HepG2 (cell line): ENCODE measurements at regions not wholly inside any gene's neighbourhood (a gene's known extent, or its start where the extent isn't known, plus 50 kb on each side); places are given as distances from the start of the nearest gene placed in this dataset.
A peak's percentile ranks its signal among the peaks of the same experiment; 100 is the strongest.

Experiments
- ATAC-seq: fragments of 200-7000 bp; cut with Tn5 transposase; 3 replicates; pipeline ENCODE4 v1.9.1; 2020; ENCODE audit warnings: mild to moderate bottlenecking, moderate library complexity
- BruUV-seq: library from RNA; stranded (reverse); fragments of 400-500 nt; replicated peaks from 2 replicates; lab custom pipeline; 2021; lab: Mats Ljungman, UMichigan
- CTCF ChIA-PET: fragments of 300-600 bp; formaldehyde crosslinking; extraction: SDS; loops from one replicate; lab custom pipeline; 2021; ENCODE audit warnings: low total read pairs, inconsistent platforms, low intra/inter-chr PET ratio; lab: Yijun Ruan, JAX
- POLR2A ChIA-PET: fragments of 350-600 bp; sonication (Branson Sonifier 250); formaldehyde crosslinking; loops from one replicate; lab custom pipeline; 2020; ENCODE audit warnings: antibody characterized with exemption, inconsistent platforms; lab: Yijun Ruan, JAX
- DNase-seq: peaks from one replicate; pipeline ENCODE4 v3.0.0-alpha.2; 2015; ENCODE audit warnings: low spot score
- FAIRE-seq: peaks from 3 replicates; lab custom pipeline; 2011; peaks lifted over from hg19 to GRCh38; lab: Jason Lieb, UNC
- H2AFZ ChIP-seq: one replicate; pipeline ENCODE4 v1.6.1; 2011; ENCODE audit warnings: low read length, inconsistent platforms
- H3K27ac ChIP-seq: fragments of 300-600 bp; 3 replicates; pipeline ENCODE4 v1.8.0; 2011; ENCODE audit warnings: mixed run types, mild to moderate bottlenecking, mixed read lengths, low read length, inconsistent platforms; ENCODE audit not compliant: insufficient read depth; ENCODE audit errors: extremely low read length
- H3K27me3 ChIP-seq, 2 experiments: fragments of 200-600 bp in 1 of 2; 2 replicates in 1 of 2; 3 replicates in 1 of 2; pipeline versions ENCODE4 v1.6.0 to v1.8.0; 2011; ENCODE audit warnings: low read length in 2 of 2, mild to moderate bottlenecking in 2 of 2, moderate library complexity in 2 of 2, inconsistent platforms in 1 of 2; ENCODE audit not compliant: insufficient read depth in 2 of 2, control insufficient read depth in 1 of 2
- H3K36me3 ChIP-seq, 2 experiments: fragments of 200-600 bp in 1 of 2; replicated peaks in 1 of 2; 2 replicates in 1 of 2; 3 replicates in 1 of 2; pipeline versions ENCODE4 v1.5.1 to v1.8.0; 2011; ENCODE audit warnings: low read length in 2 of 2, inconsistent platforms in 1 of 2; ENCODE audit not compliant: insufficient read depth in 2 of 2, control insufficient read depth in 1 of 2
- H3K4me1 ChIP-seq: 2 replicates; pipeline ENCODE4 v1.5.1; 2012; ENCODE audit warnings: low read length, inconsistent platforms; ENCODE audit not compliant: insufficient read depth
- H3K4me2 ChIP-seq: 2 replicates; pipeline ENCODE4 v1.6.0; 2011; ENCODE audit warnings: low read depth, low read length, inconsistent platforms
- H3K4me3 ChIP-seq, 3 experiments: fragments of 200-600 bp in 1 of 3; sonication (generic), shearing (Covaris generic) in 1 of 3; replicated peaks in 1 of 3; 2 replicates each; pipeline ENCODE4 v1.5.1; 2011 to 2016; ENCODE audit warnings: low read length in 3 of 3, inconsistent platforms in 2 of 3, low read depth in 2 of 3, mild to moderate bottlenecking in 2 of 3, control low read depth in 1 of 3, mixed read lengths in 1 of 3; ENCODE audit not compliant: insufficient read depth in 1 of 3
- H3K79me2 ChIP-seq: one replicate; pipeline ENCODE4 v1.6.1; 2011; ENCODE audit warnings: low read length, inconsistent platforms; ENCODE audit not compliant: insufficient read depth
- H3K9ac ChIP-seq: 2 replicates; pipeline ENCODE4 v1.6.0; 2011; ENCODE audit warnings: mild to moderate bottlenecking, low read depth, low read length, inconsistent platforms; ENCODE audit not compliant: insufficient read depth
- H3K9me3 ChIP-seq: 2 replicates; pipeline ENCODE4 v1.5.1; 2012; ENCODE audit warnings: mild to moderate bottlenecking, low read length
- H4K20me1 ChIP-seq: 2 replicates; pipeline ENCODE4 v1.6.0; 2011; ENCODE audit warnings: inconsistent platforms, mild to moderate bottlenecking, low read length, moderate library complexity; ENCODE audit not compliant: insufficient read depth
- ATF7 ChIP-seq, 2 experiments: fragments of 450-650 bp in 1 of 2; sonication (generic) in 1 of 2; formaldehyde crosslinking in 1 of 2; IDR thresholded peaks; 2 replicates each; pipeline versions ENCODE4 v1.4.0 to v1.6.1; 2016 to 2020; ENCODE audit warnings: antibody characterized with exemption in 1 of 2, mild to moderate bottlenecking in 1 of 2, missing genetic modification reagents in 1 of 2
- GATAD1 ChIP-seq: IDR thresholded peaks from 2 replicates; pipeline ENCODE4 v1.6.1; 2016; ENCODE audit warnings: missing genetic modification reagents, missing compliant biosample characterization
- PPARG ChIP-seq: conservative IDR thresholded peaks from 2 replicates; pipeline ENCODE4 v1.6.1; 2016; ENCODE audit warnings: missing biosample characterization, missing genetic modification reagents
- SSRP1 ChIP-seq: IDR thresholded peaks from 2 replicates; pipeline ENCODE4 v1.6.1; 2016; ENCODE audit warnings: control low read depth
- ZKSCAN5 ChIP-seq: sonication (generic); formaldehyde crosslinking; IDR thresholded peaks from 2 replicates; pipeline ENCODE4 v1.5.1; 2020; ENCODE audit warnings: mild to moderate bottlenecking, missing genetic modification reagents
- ZNF615 ChIP-seq: sonication (generic); formaldehyde crosslinking; IDR thresholded peaks from 2 replicates; pipeline ENCODE4 v1.5.0; 2020; ENCODE audit warnings: mild to moderate bottlenecking, missing genetic modification reagents, borderline replicate concordance
- ZNF737 ChIP-seq: sonication (generic); formaldehyde crosslinking; IDR thresholded peaks from 2 replicates; pipeline ENCODE4 v1.5.0; 2020; ENCODE audit warnings: missing genetic modification reagents, mild to moderate bottlenecking, borderline replicate concordance
- ZNF75D ChIP-seq: sonication (generic); formaldehyde crosslinking; IDR thresholded peaks from 2 replicates; pipeline ENCODE4 v1.8.1; 2023; ENCODE audit warnings: missing genetic modification reagents, mild to moderate bottlenecking, borderline replicate concordance
- ZNF768 ChIP-seq: sonication (generic); formaldehyde crosslinking; IDR thresholded peaks from 2 replicates; pipeline ENCODE4 v1.4.0; 2020; ENCODE audit warnings: missing genetic modification reagents
- WGBS: methylation state at CpG from one replicate; pipeline ENCODE4 v1.1.6; 2017; ENCODE audit warnings: low lambda C conversion rate; 5-methylcytosine and 5-hydroxymethylcytosine counted together
- in situ Hi-C: cut with HindIII; loops from 2 replicates; pipeline ENCODE4 v1.10.0; 2017; ENCODE audit warnings: low pct_unique_long_range_greater_than_20kb; ENCODE audit not compliant: extremely low pct_ligation_motif_present
- intact Hi-C: fragments of 100-400 bp; cut with micrococcal nuclease; formaldehyde crosslinking; loops from one replicate; pipeline ENCODE4 v1.10.0; 2022; ENCODE audit not compliant: unreplicated experiment
- TF ChIP-seq, protein P1 (sequence below): fragments of 450-650 bp; IDR thresholded peaks from 2 replicates; pipeline ENCODE4 v1.6.1; 2016

DNA sequence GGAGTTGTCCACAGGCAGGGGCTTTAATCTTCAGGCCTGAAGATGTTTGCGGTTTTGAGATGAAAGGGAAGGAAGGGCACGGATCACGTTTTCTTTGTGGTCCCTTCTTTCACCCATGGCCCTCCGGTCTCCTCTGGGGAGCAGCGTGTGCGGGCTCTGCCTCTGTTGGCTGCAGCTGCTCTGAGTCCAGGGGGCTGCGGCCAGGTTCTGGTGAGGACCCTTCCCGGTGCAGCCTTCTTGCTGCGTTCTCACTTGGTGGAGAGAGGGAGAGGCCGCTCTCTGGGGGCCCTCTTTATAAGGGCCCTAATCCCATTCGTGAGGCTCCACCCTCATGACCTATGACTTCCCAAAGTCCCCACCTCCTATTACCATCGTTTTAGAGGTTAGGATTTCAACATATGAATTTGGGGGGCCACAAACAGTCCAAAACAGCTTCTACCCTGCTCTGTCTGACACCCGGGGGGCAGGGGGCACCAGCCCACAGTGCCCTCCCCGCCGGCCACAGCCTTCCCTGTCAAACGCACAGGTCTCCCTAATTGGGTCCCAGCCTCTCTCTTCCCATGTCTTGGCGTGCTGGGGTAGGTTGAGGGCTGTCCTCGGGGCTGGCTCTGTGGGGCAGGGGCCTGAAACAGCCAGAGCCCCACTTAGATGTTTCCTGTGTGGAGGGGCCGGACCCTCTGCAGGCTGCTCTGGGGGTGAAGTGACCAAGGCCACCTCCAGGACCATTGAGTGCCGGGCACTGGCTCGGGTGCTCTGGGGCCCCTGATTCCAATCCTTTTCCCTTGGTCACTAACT lies 100.1 kb upstream of the C1orf174 start:
- H4K20me1 ChIP-seq: no peaks in the 10 kb centered on the region
- H3K4me3 ChIP-seq: no peak overlapping the region
- H2AFZ ChIP-seq: no peak overlapping the region
- no peaks in the 10 kb centered on the region for H3K79me2 ChIP-seq
- no peak overlapping the region for H3K9ac ChIP-seq
- WGBS: 22% methylated on average over 11 of the region's 21 CpGs
- DNase-seq (no peak), FAIRE-seq (no peak), ATAC-seq (no peak)
- CTCF ChIA-PET: no interaction called here
- POLR2A ChIA-PET: no interaction called here
- intact Hi-C loops: no loop called here
- peaks cover 15 to 71% of the 10 kb centered on the region in 2 experiments for H3K27me3 ChIP-seq
- no peaks in the 10 kb centered on the region for H3K36me3 ChIP-seq
- no peaks in the 10 kb centered on the region for H3K4me1 ChIP-seq
- H3K27ac ChIP-seq: no peak overlapping the region
- in situ Hi-C loops: no loop called here
- TF ChIP-seq GATAD1 (CRISPR knock-in tag) (no peak), ZNF615 (no peak), SSRP1 (CRISPR knock-in tag) (no peak), ZNF75D (CRISPR knock-in tag) (no peak), ZKSCAN5 (CRISPR knock-in tag) (no peak)
- H3K4me2 ChIP-seq: no peak overlapping the region
- no peaks in the 10 kb centered on the region for H3K9me3 ChIP-seq
- BruUV-seq: no TSS peak

DNA sequence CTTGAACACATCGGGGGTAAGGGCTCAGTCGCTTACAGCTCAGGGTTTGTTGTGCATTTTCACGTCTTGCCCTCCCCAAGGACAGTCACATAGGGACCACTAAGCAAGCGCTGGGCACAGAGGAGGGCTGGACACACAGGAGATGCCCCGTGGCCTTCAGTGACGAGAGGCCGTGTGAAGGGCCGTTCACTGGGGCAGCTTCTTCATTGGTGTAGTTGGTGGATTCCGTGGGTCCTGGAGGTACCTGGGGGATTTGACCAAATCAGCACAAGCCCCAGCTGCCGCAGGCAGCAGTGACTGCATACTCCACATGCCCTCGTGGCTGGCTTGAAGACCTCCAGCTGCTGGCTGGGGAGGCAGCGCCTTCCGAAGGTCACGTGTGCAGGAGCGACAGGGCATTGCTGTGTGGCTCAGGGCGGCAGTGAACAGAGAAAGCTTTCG lies 100.8 kb upstream of the C1orf174 start:
- no peaks in the 10 kb centered on the region for H3K79me2 ChIP-seq
- intact Hi-C loops: no loop called here
- no peak overlapping the region for H3K27ac ChIP-seq
- TF ChIP-seq ZNF768 (CRISPR knock-in tag) (peak; percentile 44; the same call in 1 of the 2 replicates), ZNF737 (CRISPR knock-in tag) (no peak), PPARG (CRISPR knock-in tag) (no peak), ATF7 (IDR thresholded peaks at IDR 0.05) (no peak), ATF7 (CRISPR knock-in tag; IDR thresholded peaks at IDR 0.05) (no peak)
- TF ChIP-seq, protein P1, sequence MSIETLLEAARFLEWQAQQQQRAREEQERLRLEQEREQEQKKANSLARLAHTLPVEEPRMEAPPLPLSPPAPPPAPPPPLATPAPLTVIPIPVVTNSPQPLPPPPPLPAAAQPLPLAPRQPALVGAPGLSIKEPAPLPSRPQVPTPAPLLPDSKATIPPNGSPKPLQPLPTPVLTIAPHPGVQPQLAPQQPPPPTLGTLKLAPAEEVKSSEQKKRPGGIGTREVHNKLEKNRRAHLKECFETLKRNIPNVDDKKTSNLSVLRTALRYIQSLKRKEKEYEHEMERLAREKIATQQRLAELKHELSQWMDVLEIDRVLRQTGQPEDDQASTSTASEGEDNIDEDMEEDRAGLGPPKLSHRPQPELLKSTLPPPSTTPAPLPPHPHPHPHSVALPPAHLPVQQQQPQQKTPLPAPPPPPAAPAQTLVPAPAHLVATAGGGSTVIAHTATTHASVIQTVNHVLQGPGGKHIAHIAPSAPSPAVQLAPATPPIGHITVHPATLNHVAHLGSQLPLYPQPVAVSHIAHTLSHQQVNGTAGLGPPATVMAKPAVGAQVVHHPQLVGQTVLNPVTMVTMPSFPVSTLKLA: 0 out of 2 replicates have a peak, but pooled peaks have one; percentile 7
- WGBS: 28% methylated on average over 13 of the region's 17 CpGs
- in situ Hi-C loops: no loop called here
- no peak for FAIRE-seq
- no peak for DNase-seq
- H3K4me2 ChIP-seq: no peak overlapping the region
- no peaks in the 10 kb centered on the region for H3K36me3 ChIP-seq
- ATAC-seq: no peak
- peaks cover 10 to 68% of the 10 kb centered on the region in 2 experiments for H3K27me3 ChIP-seq
- ChIA-PET POLR2A (no interaction called here), CTCF (no interaction called here)
- H3K9ac ChIP-seq: no peak overlapping the region
- no peaks in the 10 kb centered on the region for H4K20me1 ChIP-seq
- H3K4me1 ChIP-seq: no peaks in the 10 kb centered on the region
- H3K9me3 ChIP-seq: no peaks in the 10 kb centered on the region
- no peak overlapping the region for H3K4me3 ChIP-seq
- no peak overlapping the region for H2AFZ ChIP-seq
- no TSS peak for BruUV-seq
